HT-29 (cell line): ENCODE measurements at regions not wholly inside any gene's neighbourhood (a gene's known extent, or its start where the extent isn't known, plus 50 kb on each side); places are given as distances from the start of the nearest gene placed in this dataset.
"Not testable (repeated sequence)": the region's sequence is repeated elsewhere in the genome, so short reads cannot be mapped to it uniquely, and the experiment has no call there.

Experiments
- DNase-seq: peaks from one replicate; pipeline ENCODE4 v3.0.0-alpha.2; 2015; ENCODE audit warnings: low spot score

- no peak for DNase-seq
These were observed 808.9 kb downstream of the CCSER2 start for GRCh38 chr10:85137253-85137652.

- no peak for DNase-seq
These were observed 809.7 kb downstream of the CCSER2 start for GRCh38 chr10:85138046-85138445.

- no peak for DNase-seq
These were observed 810.7 kb downstream of the CCSER2 start for GRCh38 chr10:85139124-85139523.

- not testable (repeated sequence) for DNase-seq
These were observed 813.1 kb downstream of the CCSER2 start for GRCh38 chr10:85141520-85141919.

GRCh38 chr10:85145966-85146365 is 817.6 kb downstream of the CCSER2 start:
- DNase-seq, result no peak

- DNase-seq, result no peak
These were observed 819.2 kb downstream of the CCSER2 start for GRCh38 chr10:85147346-85148250.

GRCh38 chr10:85148693-85149640 is 820.6 kb downstream of the CCSER2 start:
- no peak for DNase-seq

GRCh38 chr10:85149766-85150165 is 821.4 kb downstream of the CCSER2 start:
- no peak for DNase-seq

GRCh38 chr10:85151506-85151905 is 823.1 kb downstream of the CCSER2 start:
- no peak for DNase-seq

- no peak for DNase-seq
These were observed 824.1 kb downstream of the CCSER2 start for GRCh38 chr10:85152496-85152895.

- DNase-seq, result no peak
These were observed 824.5 kb downstream of the CCSER2 start for GRCh38 chr10:85152911-85153310.

GRCh38 chr10:85157206-85157605 is 828.8 kb downstream of the CCSER2 start:
- DNase-seq, result no peak

- no peak for DNase-seq
These were observed 839.9 kb downstream of the CCSER2 start for GRCh38 chr10:85168243-85168642.

GRCh38 chr10:85170026-85170425 is 841.6 kb downstream of the CCSER2 start:
- DNase-seq, result no peak

- peak; percentile 18 for DNase-seq
These were observed 847.2 kb downstream of the CCSER2 start for GRCh38 chr10:85175635-85176034.

- DNase-seq, result no peak
These were observed 849.4 kb downstream of the CCSER2 start for GRCh38 chr10:85177767-85178166.

- peak; percentile 13 for DNase-seq
These were observed 858.7 kb downstream of the CCSER2 start for GRCh38 chr10:85187047-85187446.

- no peak for DNase-seq
These were observed 860.5 kb downstream of the CCSER2 start for GRCh38 chr10:85188770-85189484.

- no peak for DNase-seq
These were observed 865.4 kb downstream of the CCSER2 start for GRCh38 chr10:85193796-85194195.

GRCh38 chr10:85194706-85195105 is 866.3 kb downstream of the CCSER2 start:
- no peak for DNase-seq

GRCh38 chr10:85195596-85195995 is 867.2 kb downstream of the CCSER2 start:
- DNase-seq, result no peak

- DNase-seq, result no peak
These were observed 876.4 kb downstream of the CCSER2 start for GRCh38 chr10:85204814-85205213.
